NCI-H748 (cell line): ENCODE measurements at regions not wholly inside any gene's neighbourhood (a gene's known extent, or its start where the extent isn't known, plus 50 kb on each side); places are given as distances from the start of the nearest gene placed in this dataset.
"Not testable (repeated sequence)": the region's sequence is repeated elsewhere in the genome, so short reads cannot be mapped to it uniquely, and the experiment has no call there.

Experiments used
- DNase-seq: peaks from one replicate; lab custom pipeline; 2025; ENCODE audit not compliant: unreplicated experiment; lab: John Stamatoyannopoulos, UW

GRCh38 chr13:24563087-24563486 is 50.5 kb upstream of the PARP4 start:
- DNase-seq, result no peak

DNA sequence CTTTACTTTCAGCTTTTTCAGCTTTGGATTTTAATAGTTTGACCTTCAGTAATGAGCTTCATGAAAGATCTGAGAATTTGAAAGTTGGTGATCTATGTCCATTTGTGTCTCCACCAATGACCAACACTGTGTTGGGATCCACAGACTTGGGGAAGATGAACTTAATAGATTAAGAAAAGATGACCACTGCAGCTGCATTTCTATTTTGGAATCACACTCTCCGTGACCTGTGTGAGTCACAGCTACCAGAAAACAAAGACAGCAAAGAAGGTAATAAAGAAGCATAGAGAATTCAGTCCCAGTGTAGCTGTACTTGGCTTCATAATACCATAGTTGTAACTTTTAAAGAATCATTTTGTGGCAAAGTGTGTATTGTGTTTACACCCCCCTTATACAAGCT is 51.4 kb upstream of the PARP4 start:
- DNase-seq, result not testable (repeated sequence)

DNA sequence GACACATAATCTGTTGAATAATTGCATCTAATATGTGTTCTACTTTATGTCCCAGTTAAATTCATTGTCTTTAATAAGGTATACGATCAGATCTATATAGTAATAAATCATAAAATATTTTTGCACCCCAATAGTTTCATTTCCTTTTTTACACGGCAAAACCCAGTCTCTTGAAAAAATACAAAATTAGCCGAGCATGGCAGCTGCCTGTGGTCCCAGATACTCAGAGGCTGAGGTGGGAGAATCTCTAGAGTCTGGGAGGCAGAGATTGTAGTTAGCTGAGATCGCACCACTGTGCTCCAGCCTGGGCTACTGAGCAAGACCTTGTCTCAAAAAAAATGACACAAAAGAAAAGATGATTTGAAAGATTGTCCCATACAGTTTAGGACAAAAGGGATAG is 52.3 kb upstream of the PARP4 start:
- DNase-seq, result no peak

- not testable (repeated sequence) for DNase-seq
These were observed 55.0 kb upstream of the PARP4 start for GRCh38 chr13:24567593-24567992.

DNA sequence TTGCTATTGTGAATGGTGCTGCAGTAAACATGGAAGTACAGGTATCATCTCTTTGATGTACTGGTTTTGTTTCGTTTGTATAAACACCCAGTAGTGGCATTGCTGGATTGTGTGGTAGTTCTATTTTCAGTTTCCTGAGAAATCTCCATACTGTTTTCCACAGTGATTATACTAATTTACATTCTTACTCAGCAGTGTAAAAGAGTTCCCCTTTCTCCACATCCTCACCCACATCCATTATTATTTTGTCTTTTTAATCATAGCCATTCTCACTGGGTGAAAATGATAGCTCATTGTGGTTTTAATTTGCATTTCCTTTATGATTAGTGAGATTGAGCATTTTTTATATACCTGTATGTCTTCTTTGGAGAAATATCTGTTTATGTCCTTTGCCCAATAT is 62.3 kb upstream of the PARP4 start:
- DNase-seq, result no peak

DNA sequence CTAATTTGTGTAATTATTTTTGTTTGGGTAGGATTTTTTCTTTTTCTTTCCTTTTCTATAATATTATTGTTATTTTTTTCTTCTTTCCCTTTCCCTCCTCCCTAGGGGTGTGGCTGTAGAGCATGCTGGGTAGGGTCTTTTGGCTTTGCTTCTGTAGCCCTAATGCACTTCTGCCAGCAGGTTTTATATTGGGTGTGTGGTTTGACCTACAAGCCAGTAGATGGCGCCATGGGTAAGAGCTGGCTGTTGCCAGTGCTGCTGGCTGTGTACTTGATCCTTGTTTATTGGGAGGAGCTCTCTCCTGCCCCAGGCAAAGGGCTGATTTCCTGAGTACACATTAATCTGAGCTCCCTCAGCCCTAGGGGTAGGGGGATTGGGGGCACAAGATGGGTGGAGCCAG is 67.7 kb upstream of the PARP4 start:
- DNase-seq, result peak; percentile 71

GRCh38 chr13:24581578-24581977 is 69.0 kb upstream of the PARP4 start:
- DNase-seq, result not testable (repeated sequence)

DNA sequence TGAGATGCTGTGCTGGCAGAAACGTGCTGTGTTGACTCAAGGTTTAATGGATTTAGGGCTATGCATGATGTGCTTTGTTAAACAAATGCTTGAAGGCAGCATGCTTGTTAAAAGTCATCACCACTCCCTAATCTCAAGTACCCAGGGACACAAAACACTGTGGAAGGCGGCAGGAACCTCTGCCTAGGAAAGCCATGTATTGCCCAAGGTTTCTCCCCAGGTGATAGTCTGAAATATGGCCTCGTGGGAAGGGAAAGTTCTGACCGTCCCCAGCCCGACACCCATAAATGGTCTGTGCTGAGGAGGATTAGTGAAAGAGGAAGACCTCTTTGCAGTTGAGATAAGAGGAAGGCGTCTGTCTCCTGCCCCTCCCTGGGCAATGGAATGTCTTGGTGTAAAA is 79.1 kb upstream of the PARP4 start:
- peak; percentile 42 for DNase-seq

DNA sequence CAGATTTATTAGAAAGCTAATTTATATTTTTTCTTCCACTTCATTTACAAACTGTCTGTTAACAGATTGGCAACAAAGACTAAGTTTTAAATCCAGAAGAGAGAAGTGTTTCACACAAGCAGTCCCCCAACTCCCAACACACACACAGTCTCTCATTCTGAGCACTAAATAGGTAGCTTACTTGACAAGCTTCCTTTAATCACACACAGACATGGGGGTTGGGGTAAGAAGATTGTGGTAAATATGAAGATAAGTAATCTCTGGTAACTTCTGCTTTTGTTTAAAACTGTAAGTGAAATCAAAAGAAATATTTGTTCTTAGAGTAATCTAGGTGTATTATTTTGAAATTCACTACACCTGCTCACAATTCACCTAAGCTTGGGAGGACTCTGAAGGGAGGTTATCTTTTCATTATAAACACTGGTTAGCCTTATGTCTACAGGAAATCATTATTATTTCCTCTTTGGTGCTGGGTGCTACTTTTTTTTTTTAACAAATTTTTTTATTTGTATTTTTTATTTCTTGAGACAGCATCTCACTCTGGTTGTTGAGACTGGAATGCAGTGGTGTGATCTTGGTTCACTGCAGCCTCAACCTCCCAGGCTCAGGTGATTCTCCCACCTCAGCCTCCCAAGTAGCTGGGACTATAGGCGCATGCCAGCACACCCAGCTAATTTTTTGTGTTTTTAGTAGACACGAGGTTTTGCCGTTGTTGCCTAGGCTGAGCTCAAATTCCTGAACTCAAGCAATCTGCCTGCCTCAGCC is 82.1 kb upstream of the ATP12A start:
- not testable (repeated sequence) for DNase-seq

DNA sequence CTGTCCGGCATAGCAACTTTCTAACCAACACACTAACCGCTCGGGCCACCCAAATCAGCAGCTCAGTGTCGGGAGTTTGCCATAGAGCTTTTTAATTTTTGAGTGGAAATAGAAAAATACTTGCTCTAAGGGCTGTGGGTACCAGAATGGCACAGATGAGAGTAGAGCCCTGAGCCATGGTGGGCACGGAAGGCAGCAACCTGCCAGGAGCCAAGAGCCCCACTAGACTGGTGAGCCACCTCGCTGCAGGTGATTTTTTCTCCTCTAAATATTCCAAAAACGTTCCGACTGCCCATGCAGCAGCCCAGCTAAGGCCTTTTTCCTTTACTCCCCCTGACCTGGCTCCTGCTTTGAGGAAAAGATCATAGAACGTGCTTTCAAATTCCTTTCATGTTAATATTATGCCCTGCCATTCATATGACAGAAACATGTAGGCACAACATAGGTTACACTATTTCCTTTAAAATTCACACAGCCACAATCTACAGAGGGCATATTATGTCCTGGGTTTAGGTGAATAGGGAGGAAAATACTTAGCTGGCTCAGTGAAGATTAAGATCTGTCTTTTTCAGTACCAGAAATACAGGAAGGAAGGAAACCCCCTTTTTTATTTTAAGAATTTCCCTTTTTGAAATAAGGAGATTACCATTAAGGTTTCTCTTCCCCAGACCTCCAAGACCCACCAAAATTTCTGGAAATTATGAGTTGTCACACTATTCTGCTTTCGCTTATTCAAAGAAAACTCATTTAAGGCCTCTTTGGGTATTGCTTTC is 81.0 kb upstream of the ATP12A start:
- DNase-seq, result not testable (repeated sequence)

DNA sequence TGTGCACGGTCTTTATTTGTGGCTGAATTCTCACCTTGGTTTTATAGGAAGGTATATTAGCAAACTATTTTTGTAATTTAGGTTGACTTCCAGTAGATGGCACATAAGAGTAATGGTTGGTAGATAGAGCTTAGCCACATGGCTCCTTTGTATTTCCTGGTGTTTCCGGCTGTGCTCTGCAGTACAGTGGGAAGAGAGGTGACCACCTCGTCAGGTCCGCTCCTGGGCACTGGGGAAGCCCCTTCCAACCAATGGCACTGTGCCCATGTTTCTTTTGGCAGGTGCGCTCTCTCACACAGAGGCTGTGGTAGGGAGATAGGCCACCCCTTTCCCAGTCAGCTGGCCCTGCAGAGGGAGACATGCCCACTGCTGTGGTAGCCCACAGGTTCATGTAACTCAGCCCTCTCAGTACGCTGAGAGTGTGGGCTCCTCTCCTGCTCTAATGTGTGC is 74.3 kb upstream of the ATP12A start:
- DNase-seq, result peak; percentile 83

GRCh38 chr13:24606486-24607170 is 73.6 kb upstream of the ATP12A start:
- no peak for DNase-seq

GRCh38 chr13:24610956-24611355 is 69.3 kb upstream of the ATP12A start:
- no peak for DNase-seq

GRCh38 chr13:24612726-24613125 is 67.5 kb upstream of the ATP12A start:
- DNase-seq, result no peak

- no peak for DNase-seq
These were observed 67.1 kb upstream of the ATP12A start for GRCh38 chr13:24613128-24613527.

- DNase-seq, result no peak
These were observed 66.5 kb upstream of the ATP12A start for GRCh38 chr13:24613755-24614154.

DNA sequence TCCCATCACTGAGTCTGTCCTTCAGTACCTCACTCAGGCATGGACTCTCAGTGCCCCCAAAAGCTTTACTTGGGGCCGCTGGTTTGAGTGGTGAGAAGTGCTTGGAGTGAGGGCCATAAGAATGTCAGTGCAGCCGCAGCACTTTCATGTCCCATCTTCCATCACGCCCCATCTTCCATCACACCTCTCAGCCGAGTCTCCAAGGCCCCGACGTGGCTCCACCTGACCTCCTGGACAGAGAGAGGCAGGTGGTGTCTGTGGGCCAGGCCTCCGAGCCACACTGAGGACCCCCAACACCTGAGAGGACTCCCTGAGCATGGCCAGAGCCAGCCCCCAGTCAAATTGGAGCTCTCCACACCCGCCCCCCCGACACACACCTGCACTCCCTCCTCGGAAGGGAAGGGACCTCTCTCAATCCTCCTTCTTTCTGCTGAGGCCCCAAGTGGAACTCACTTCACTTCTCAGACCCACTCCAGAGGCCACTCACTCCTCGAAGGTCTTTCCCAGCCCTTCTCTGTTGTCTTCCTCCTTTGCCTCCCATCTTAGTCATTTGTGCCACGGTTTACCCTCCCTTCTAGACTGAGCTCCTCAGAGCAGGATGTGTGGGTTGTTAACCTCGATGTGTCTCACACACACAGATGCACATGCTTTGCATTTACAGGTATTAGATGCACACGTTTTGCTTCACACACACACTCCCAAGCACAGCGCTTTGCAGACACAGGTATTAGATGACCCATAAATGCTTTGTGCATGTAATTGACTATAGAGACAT is 65.7 kb upstream of the ATP12A start:
- DNase-seq, result no peak

GRCh38 chr13:24615114-24615513 is 65.1 kb upstream of the ATP12A start:
- no peak for DNase-seq

DNA sequence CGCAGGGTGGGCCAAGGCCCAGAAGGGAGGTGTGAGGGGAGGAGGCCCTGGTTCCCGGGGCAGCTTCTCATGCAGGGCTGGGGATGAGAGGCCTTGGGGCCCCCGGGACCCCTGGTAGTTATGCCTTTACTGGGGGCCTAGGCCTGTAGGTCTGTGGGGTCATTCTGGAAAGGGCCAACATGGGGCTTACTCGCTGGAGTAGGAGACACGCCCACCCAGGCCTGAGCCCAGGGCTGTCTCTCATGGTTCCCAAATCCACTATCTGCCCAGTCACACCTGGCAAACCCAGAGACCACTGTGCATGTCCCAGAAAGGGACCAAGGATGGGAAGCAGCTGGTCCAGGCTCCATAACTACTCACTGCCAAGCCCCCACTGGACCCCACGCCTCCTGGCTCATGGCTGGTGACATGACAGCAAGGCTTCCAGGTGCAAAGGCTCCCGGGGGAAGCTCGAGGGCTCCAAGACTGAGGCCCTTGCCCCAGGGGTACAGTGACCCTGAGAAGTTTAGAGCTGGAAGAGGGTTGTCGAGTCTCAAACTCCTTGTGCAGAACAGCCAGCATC is 64.2 kb upstream of the ATP12A start:
- no peak for DNase-seq

GRCh38 chr13:24616514-24616913 is 63.7 kb upstream of the ATP12A start:
- no peak for DNase-seq
